HG03095 (cell line): ENCODE measurements at regions not wholly inside any gene's neighbourhood (a gene's known extent, or its start where the extent isn't known, plus 50 kb on each side); places are given as distances from the start of the nearest gene placed in this dataset.
"Not testable (repeated sequence)": the region's sequence is repeated elsewhere in the genome, so short reads cannot be mapped to it uniquely, and the experiment has no call there.

Source experiments
- ATAC-seq: cut with Tn5 transposase; IDR thresholded peaks from one replicate; pipeline ENCODE4 v1.9.1; 2021; ENCODE audit warnings: moderate library complexity; ENCODE audit not compliant: unreplicated experiment

DNA sequence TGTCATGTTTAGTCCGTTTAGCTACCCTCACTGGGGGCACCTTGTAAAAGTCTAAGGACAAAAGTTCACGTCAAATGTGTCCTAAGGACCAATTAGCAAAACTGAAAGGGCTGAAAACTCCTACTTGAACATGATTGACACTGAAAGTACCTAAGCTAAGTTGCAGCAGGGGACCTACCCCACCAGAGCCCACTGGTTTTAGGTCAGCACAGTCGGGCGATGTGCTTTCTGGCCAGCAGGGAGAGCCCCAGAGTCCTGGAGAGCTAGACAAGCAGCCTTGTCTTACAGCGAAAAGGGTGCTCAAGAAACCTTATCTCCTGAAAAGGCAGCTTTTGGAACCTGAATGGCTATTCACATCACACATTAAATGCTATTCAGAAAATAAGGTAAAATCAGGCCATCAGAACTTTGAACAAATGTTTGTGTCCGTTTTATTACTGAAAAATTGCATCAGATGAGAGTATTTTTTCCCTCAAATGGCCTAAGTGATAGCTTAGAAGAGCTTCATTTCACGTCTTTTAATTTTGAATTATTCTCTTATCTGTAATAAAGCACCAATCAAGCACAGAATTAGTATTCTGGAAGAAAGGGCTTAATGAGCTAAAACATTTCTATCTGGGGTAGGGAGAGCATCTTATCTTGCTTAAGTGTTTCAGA, 52.2 kb upstream of the MKI67 start:
- no peak for ATAC-seq

- no peak for ATAC-seq
Measured at GRCh38 chr10:128180843-128181242, 54.6 kb upstream of the MKI67 start.

DNA sequence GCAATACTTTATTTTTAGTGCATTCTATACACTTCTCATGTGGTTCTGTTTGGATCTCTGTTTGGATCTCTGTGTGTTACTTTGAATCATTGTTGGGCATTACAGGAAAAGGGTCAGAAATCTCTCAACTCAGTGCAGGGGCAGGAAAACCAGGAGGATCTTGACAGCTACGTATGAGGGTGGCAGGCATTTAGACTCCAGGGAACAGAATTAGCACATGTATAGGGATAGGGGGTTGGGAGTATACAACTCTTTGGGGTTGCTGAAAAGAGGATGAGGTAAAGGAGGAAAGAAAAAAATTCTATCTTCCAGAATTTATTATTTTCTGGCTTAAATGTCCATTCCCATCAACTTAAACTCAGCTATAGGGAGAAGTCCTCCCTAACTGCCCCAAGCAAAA, 59.4 kb upstream of the MKI67 start:
- ATAC-seq, result no peak

GRCh38 chr10:128186959-128187787, 61.0 kb upstream of the MKI67 start:
- no peak for ATAC-seq

DNA sequence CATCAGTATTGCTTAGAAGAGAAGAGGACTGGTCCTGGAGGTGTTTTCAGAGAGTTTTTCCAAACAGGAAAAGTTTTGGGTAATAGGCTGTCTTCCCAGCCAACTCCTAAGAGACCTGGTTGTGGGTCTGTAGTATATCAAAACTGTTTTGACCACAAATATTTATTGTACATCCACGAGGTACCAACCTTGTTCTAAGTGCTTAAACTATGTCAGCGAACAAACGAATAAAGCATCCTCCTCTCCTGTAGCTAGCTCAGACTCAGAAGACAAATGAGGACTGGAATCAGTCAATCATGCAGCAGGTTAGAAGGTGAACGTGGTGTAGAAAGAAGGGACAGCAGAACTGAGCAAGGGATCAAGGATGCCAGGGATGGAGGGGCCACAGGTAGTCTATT, 61.6 kb upstream of the MKI67 start:
- no peak for ATAC-seq

GRCh38 chr10:128189176-128189575, 63.0 kb upstream of the MKI67 start:
- no peak for ATAC-seq

GRCh38 chr10:128191847-128192246, 65.6 kb upstream of the MKI67 start:
- ATAC-seq, result no peak

DNA sequence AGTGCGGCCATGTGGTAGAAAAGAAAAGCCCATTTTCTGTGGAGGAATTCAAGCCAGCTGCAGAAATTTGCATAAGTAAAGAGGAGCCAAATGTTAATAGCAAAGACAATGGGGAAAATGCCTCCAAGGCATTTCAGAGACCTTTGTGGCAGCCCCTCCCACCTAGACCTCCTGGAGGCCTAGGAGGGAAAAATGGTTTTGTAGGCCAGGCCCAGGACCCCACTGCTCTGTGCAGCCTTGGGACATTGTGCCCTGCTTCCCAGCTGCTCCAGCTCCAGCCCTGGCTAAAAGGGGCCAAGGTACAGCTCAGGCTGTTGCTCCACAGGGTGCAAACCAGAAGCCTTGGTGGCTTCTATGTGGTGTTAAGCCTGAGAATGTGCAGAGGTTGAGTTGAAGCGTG, 75.6 kb upstream of the MKI67 start:
- ATAC-seq, result not testable (repeated sequence)

GRCh38 chr10:128203028-128203427, 76.8 kb upstream of the MKI67 start:
- ATAC-seq, result no peak

GRCh38 chr10:128205591-128205990, 79.4 kb upstream of the MKI67 start:
- ATAC-seq, result not testable (repeated sequence)

GRCh38 chr10:128206676-128207075, 80.5 kb upstream of the MKI67 start:
- no peak for ATAC-seq

DNA sequence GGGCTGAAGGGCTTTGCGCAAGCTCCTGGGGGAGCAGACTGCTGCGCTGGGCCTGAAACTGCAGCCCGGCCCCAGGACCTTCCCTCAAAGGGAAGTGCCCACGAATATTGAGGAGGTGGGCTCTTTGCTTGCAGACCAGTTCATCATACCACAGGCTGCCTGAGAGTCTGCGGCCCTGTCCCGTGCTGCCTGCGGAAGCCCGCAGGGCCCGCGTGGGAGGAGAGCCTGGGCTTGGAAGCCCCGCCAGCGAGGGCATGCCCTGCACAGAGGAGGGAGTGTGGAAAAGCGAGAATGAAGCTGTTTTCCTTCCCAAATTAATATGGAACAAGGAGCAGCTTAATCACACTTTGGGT, 83.6 kb upstream of the MKI67 start:
- no peak for ATAC-seq

DNA sequence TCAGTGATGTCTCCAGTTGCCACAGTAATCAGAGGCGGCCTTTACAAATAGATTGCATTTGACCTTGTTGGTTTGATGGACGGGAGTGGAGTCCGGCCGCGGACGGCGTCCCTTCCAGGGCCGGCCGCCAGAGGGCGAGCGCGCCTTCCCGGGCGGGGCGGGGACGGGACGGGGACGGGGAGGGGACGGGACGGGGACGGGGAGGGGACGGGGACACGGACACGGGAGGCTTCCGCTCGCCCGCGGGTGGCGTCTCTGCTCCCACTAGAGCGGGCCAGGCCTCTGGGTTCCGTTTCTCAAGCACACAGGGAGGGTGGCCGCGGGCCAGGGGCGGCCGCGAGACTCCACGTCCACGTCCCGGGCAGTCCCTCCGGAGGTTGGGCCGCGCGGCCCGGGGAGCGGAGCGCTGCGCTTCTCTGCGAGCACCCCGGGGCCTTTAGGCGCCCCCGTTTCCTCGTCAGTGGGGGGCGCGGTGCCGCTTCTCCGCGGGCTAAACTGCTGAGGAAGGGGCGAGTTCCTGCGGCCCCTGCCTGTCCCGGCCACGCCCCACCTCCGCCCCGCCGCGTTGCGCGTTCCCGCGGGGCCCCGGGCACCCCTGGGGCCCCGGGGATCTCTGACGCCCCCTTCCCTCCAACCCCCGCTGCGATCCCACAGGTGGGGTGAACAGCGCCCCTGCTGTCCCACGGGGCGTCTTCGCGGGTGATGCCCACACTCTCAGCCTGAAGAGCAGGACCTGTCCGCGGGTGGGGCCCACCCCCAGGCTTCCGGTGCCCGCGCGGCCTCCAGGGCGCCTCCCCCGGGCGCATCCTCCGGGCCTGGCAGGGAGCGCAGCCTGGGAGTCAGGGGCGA, 84.2 kb upstream of the MKI67 start:
- ATAC-seq, result peak; percentile 44

DNA sequence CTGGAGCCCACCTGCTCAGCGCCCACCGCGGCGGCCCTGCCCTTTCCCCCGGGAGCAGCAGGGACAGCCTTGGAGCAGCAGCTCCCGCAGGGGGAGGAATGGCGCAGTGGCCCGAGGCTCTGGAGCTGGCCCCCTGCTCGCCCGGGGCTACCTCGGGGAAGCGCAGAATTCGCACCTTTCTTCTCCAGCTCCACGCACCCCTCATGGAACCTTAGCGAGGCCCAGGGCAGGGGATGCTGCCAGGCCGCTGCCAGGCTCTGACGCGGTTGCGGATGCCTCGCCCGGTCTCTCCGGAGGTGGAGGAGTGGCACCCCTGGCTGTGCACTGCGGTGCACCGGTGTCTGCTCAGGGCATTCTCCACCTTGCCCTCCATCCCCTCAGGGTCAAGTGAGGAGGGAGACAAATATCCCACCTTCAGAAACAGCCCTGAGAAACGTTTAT, 84.9 kb upstream of the MKI67 start:
- no peak for ATAC-seq

- ATAC-seq, result peak; percentile 97
Measured at GRCh38 chr10:128211953-128212727, 85.9 kb upstream of the MKI67 start.

DNA sequence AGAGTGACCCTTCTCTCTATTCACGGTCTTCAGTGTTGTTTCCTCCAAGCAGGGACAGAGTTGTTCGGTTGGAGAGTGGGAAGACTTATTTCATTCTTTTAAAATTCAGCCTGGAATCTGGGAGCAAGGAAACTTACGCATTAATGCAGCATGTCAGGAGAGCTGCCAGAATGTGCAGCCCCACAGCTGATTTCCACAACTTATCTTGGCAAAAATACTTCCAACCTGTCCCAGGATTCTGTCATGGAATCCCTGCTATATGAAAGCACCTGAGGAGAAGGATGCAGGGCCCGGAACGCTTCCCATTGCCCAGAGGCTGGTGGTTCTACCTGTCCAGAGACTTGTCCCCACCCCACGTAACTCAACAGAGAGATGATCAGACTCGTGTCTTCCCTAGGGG, 86.9 kb upstream of the MKI67 start:
- ATAC-seq, result no peak

- ATAC-seq, result no peak
Measured at GRCh38 chr10:128215733-128216132, 89.5 kb upstream of the MKI67 start.

DNA sequence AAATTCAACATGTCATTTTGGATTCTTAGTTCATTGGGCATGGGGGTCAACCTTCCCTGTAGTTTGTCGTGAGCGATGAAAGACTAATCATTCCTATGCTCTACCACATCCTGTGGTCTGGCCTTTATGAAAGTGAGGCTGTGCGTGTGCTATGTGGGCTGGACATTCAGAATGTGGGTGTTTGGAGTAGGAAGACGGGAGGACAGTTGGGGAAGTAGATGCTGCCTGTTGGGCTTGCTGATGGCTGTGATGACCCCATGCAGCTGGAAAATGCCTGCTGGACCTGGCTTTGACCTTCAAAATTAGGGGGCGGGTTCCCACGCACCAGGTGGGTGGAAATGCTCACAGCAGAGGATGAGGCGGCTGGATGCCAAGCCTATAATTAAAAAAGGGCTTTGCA, 90.9 kb upstream of the MKI67 start:
- no peak for ATAC-seq

DNA sequence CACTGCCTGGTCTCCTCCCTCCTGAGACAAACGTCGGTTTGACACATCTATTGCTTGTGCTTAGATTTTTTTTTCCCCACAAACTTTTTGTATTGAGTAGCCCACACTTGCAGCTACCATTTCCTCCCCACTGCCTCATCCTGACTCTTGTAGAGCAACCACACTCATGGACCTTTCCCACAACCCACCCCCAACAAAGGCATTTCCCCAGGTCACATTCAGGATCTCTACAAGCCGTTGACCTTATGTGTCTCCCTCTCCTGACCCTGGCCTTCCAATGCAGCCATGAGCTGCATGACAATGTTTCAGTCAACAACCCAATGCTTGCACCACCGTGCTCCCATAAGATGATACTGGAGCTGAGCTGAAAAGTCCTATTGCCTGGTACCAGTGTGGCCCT, 91.9 kb upstream of the MKI67 start:
- ATAC-seq, result no peak

- no peak for ATAC-seq
Measured at GRCh38 chr10:128219295-128219694, 93.1 kb upstream of the MKI67 start.

DNA sequence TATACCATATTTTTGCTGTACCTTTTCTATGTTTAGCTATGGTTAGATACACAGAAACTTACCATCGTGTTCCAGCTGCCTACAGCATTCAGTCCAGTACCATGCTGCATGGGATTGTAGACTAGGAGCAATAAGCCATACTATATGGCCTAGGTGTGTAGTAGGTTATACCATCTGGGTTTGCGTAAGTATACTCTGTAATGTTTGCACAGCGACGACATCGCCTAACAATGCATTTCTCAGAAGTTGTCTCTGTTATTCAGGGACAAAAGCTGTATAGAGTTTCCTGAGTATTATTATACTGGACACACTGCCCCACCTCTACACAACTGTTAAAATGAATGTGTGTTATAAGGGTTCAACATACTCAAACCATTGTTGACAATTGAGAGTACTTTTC, 93.8 kb upstream of the MKI67 start:
- ATAC-seq, result no peak
